ENCODE measurements at regions not wholly inside any gene's neighbourhood (a gene's known extent, or its start where the extent isn't known, plus 50 kb on each side); places are given as distances from the start of the nearest gene placed in this dataset.

DNA sequence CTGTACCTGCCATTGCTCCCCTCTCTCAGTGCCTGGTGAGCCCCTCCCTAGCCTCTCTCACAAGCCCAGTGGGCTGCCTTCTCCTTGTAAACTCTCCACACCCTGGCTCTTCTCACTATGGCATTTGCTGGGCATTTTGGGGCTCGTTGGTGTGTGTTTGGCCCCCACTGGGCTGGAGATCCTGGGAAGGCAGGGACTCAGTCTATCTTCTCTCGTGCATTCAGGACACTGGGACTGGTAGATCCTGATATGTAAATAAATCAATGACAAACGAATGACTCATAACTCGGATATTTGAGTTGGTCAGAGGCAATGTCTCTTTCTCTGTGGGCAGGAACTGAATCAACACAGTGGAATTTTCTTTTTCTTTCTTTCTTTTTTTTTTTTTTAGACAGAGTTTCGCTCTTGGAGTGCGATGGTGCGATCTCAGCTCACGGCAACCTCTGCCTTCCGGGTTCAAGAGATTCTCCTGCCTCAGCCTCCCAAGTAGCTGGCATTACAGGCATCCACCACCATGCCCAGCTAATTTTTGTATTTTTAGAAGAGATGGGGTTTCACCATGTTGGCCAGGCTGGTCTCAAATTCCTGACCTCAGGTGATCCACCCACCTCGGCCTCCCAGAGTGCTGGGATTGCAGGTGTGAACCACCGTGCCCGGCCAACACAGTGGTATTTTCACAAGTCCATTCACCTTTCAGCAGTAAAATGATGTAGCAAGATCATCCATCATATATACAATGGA is 144.6 kb upstream of the SPRED2 start:
- no peak for TF ChIP-seq POLR2A (IDR thresholded peaks at IDR 0.05)
- TF ChIP-seq, protein P1, sequence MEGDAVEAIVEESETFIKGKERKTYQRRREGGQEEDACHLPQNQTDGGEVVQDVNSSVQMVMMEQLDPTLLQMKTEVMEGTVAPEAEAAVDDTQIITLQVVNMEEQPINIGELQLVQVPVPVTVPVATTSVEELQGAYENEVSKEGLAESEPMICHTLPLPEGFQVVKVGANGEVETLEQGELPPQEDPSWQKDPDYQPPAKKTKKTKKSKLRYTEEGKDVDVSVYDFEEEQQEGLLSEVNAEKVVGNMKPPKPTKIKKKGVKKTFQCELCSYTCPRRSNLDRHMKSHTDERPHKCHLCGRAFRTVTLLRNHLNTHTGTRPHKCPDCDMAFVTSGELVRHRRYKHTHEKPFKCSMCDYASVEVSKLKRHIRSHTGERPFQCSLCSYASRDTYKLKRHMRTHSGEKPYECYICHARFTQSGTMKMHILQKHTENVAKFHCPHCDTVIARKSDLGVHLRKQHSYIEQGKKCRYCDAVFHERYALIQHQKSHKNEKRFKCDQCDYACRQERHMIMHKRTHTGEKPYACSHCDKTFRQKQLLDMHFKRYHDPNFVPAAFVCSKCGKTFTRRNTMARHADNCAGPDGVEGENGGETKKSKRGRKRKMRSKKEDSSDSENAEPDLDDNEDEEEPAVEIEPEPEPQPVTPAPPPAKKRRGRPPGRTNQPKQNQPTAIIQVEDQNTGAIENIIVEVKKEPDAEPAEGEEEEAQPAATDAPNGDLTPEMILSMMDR (IDR thresholded peaks at IDR 0.05): no peak
